Epithelial cell of proximal tubule (primary cell): ENCODE measurements at regions not wholly inside any gene's neighbourhood (a gene's known extent, or its start where the extent isn't known, plus 50 kb on each side); places are given as distances from the start of the nearest gene placed in this dataset.
"Not testable (repeated sequence)": the region's sequence is repeated elsewhere in the genome, so short reads cannot be mapped to it uniquely, and the experiment has no call there.

Experiments used
- DNase-seq: peaks from one replicate; pipeline ENCODE4 v3.0.0-alpha.2; 2011; ENCODE audit warnings: low read depth
- H3K4me3 ChIP-seq: 2 replicates; pipeline ENCODE4 v1.5.1; 2011; ENCODE audit warnings: low read depth, mild to moderate bottlenecking, low read length
- CTCF ChIP-seq: conservative IDR thresholded peaks from 2 replicates; pipeline ENCODE4 v1.5.1; 2012; ENCODE audit warnings: low read depth, mild to moderate bottlenecking, low read length

GRCh38 chr10:25824050-25824449, 110.0 kb upstream of the MYO3A start:
- TF ChIP-seq CTCF, result no peak
- H3K4me3 ChIP-seq, result no peak overlapping the region
- no peak for DNase-seq

GRCh38 chr10:25828475-25828874, 105.6 kb upstream of the MYO3A start:
- TF ChIP-seq CTCF, result no peak
- DNase-seq, result no peak
- no peak overlapping the region for H3K4me3 ChIP-seq

GRCh38 chr10:25831080-25831479, 102.9 kb upstream of the MYO3A start:
- DNase-seq, result peak; percentile 78
- H3K4me3 ChIP-seq, result peak overlapping the region; percentile 11
- TF ChIP-seq CTCF, result no peak

GRCh38 chr10:25839683-25840082, 94.3 kb upstream of the MYO3A start:
- no peak overlapping the region for H3K4me3 ChIP-seq
- DNase-seq, result no peak

GRCh38 chr10:25840875-25841274, 93.2 kb upstream of the MYO3A start:
- not testable (repeated sequence) for DNase-seq, H3K4me3 ChIP-seq

More at GRCh38 chr10:25839683-25840082, 94.3 kb upstream of the MYO3A start:
- no peak for TF ChIP-seq CTCF

GRCh38 chr10:25842146-25842545, 91.9 kb upstream of the MYO3A start:
- no peak overlapping the region for H3K4me3 ChIP-seq
- DNase-seq, result no peak
- TF ChIP-seq CTCF, result no peak

- no peak for TF ChIP-seq CTCF
- DNase-seq, result no peak
Observed at GRCh38 chr10:25843551-25844170, 90.4 kb upstream of the MYO3A start.

GRCh38 chr10:25844716-25845115, 89.3 kb upstream of the MYO3A start:
- DNase-seq, H3K4me3 ChIP-seq: not testable (repeated sequence)

More at GRCh38 chr10:25843551-25844170, 90.4 kb upstream of the MYO3A start:
- H3K4me3 ChIP-seq, result no peak overlapping the region
